Lung (tissue), 11 donors: ENCODE measurements at regions not wholly inside any gene's neighbourhood (a gene's known extent, or its start where the extent isn't known, plus 50 kb on each side); places are given as distances from the start of the nearest gene placed in this dataset.

Experiments
- ATAC-seq: fragments of 200-7000 bp; cut with Tn5 transposase; one replicate; pipeline ENCODE4 v1.9.1; 2020; ENCODE audit warnings: moderate number of reproducible peaks; ENCODE audit not compliant: insufficient read depth, low FRiP score
- DNase-seq, 3 donors: peaks; one replicate each; pipeline ENCODE4 v3.0.0-alpha.2; 2013 to 2017
- H3K27ac ChIP-seq, 2 donors: one replicate each; pipeline ENCODE4 v1.5.1; 2013; ENCODE audit warnings: mild to moderate bottlenecking in 2 of 2, moderate library complexity in 2 of 2, control low read depth in 1 of 2, inconsistent platforms in 1 of 2, low read depth in 1 of 2, low read length in 1 of 2
- H3K27me3 ChIP-seq, 3 donors: one replicate each; pipeline ENCODE4 v1.5.1; 2013; ENCODE audit warnings: low read length in 2 of 3; ENCODE audit not compliant: control insufficient read depth in 3 of 3, insufficient read depth in 3 of 3
- H3K36me3 ChIP-seq, 4 donors: one replicate each; pipeline ENCODE4 v1.5.1; 2013; ENCODE audit warnings: low read length in 4 of 4, mild to moderate bottlenecking in 1 of 4, moderate library complexity in 1 of 4; ENCODE audit not compliant: control insufficient read depth in 4 of 4, insufficient read depth in 4 of 4
- H3K4me1 ChIP-seq, 5 donors: one replicate each; pipeline ENCODE4 v1.5.1; 2013; ENCODE audit warnings: low read length in 5 of 5, mild to moderate bottlenecking in 2 of 5, moderate library complexity in 1 of 5; ENCODE audit not compliant: control insufficient read depth in 5 of 5, insufficient read depth in 5 of 5
- H3K4me3 ChIP-seq: one replicate; pipeline ENCODE4 v1.5.1; 2013; ENCODE audit warnings: mild to moderate bottlenecking, control low read depth, moderate library complexity
- H3K9ac ChIP-seq, 2 donors: one replicate each; pipeline ENCODE4 v1.5.1; 2013; ENCODE audit warnings: low read length in 2 of 2, control low read depth in 1 of 2; ENCODE audit not compliant: insufficient read depth in 1 of 2
- H3K9me3 ChIP-seq, 4 donors: one replicate each; pipeline ENCODE4 v1.5.1; 2013; ENCODE audit warnings: low read length in 3 of 4, mild to moderate bottlenecking in 1 of 4, moderate library complexity in 1 of 4; ENCODE audit not compliant: control insufficient read depth in 4 of 4, insufficient read depth in 3 of 4
- CTCF ChIP-seq: IDR thresholded peaks from 2 replicates; pipeline ENCODE4 v1.5.1; 2012; ENCODE audit warnings: mild to moderate bottlenecking; ENCODE audit errors: control extremely low read depth, extremely low read depth
- WGBS, 2 donors: extraction: QIAGEN DNeasy Blood & Tissue Kit; methylation state at CpG; one replicate each; pipeline ENCODE4 v1.1.7; 2013; 5-methylcytosine and 5-hydroxymethylcytosine counted together
- donor health status: control.
- donor health status: control.
- donor health status: Bipolar disorder and iron deficiency.
- donor health status: healthy.
- donor health status: DM: yes; HTN: yes; CAD: no.

- H3K9ac ChIP-seq: no peak overlapping the region
- H3K36me3 ChIP-seq: no peaks in the 10 kb centered on the region
- 63 to 67% methylated on average over 5 of the region's 5 CpGs for WGBS, 2 donors
- no peaks in the 10 kb centered on the region for H3K27me3 ChIP-seq
- peaks cover 0 to 7% (median 2%) of the 10 kb centered on the region in 4 donors for H3K9me3 ChIP-seq
- no peak overlapping the region for H3K4me3 ChIP-seq
- peaks cover 0 to 13% (median 0%) of the 10 kb centered on the region in 5 donors for H3K4me1 ChIP-seq
- no peak for ATAC-seq
- no peak for TF ChIP-seq CTCF
- no peak overlapping the region for H3K27ac ChIP-seq
- DNase-seq: peak in 1 of 3 donors; percentile 24
These were observed 146.9 kb downstream of the MIS18A start for GRCh38 chr21:32131960-32132359.

- ATAC-seq (no peak), DNase-seq (peak in 1 of 3 donors; percentile 20)
- Histone ChIP-seq H3K4me1 (peaks cover 0 to 13% (median 0%) of the 10 kb centered on the region in 5 donors), H3K4me3 (no peak overlapping the region), H3K9me3 (peaks cover 0 to 4% (median 2%) of the 10 kb centered on the region in 4 donors), H3K36me3 (no peaks in the 10 kb centered on the region), H3K9ac (no peak overlapping the region), H3K27ac (no peak overlapping the region), H3K27me3 (no peaks in the 10 kb centered on the region)
- 43 to 50% methylated on average over 7 of the region's 7 CpGs for whole genome bisulfite sequencing, 2 donors
- TF ChIP-seq CTCF: no peak
These were observed 147.7 kb downstream of the MIS18A start for GRCh38 chr21:32131164-32131563.

- H3K27ac ChIP-seq: no peak overlapping the region
- 85 to 93% methylated on average over 5 of the region's 5 CpGs for WGBS, 2 donors
- ATAC-seq (no peak), DNase-seq (no peak)
- H3K9ac ChIP-seq: no peak overlapping the region
- H3K9me3 ChIP-seq: peaks cover 0 to 4% (median 2%) of the 10 kb centered on the region in 4 donors
- H3K4me1 ChIP-seq: peaks cover 0 to 13% (median 0%) of the 10 kb centered on the region in 5 donors
- H3K36me3 ChIP-seq: no peaks in the 10 kb centered on the region
- TF ChIP-seq CTCF: no peak
- no peak overlapping the region for H3K4me3 ChIP-seq
- H3K27me3 ChIP-seq: no peaks in the 10 kb centered on the region
These were observed 148.6 kb downstream of the MIS18A start for GRCh38 chr21:32130031-32130891.
